ENCODE measurements at regions not wholly inside any gene's neighbourhood (a gene's known extent, or its start where the extent isn't known, plus 50 kb on each side); places are given as distances from the start of the nearest gene placed in this dataset.
A peak's percentile ranks its signal among the peaks of the same experiment; 100 is the strongest.
"Not testable (repeated sequence)": the region's sequence is repeated elsewhere in the genome, so short reads cannot be mapped to it uniquely, and the experiment has no call there.

DNA sequence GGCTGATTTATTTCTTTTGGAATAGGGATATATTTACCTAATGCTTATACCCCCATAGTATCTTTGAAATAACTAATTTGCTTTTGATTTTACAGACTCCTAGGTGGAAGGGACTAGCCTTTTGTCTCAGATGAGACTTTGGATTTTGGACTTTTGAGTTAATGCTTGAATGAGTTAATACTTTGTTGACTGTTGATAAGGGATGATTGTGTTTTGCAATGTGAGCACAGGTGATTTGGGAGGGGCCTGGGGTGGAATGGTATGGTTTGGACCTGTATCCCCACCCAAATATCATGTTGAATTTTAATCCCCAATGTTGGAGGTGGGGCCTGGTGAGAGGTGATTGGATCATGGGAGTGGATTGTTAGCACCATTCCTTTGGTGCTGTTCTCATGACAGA lies 117.4 kb upstream of the ZC4H2 start:
- Histone ChIP-seq H3K27ac (no peak overlapping the region), H3K27me3 (no peaks in the 10 kb centered on the region), H3K4me3 (ENCODE audit: low read depth in 1 of 2, low read length in 1 of 2) (no peak overlapping the region), H3K9me3 (no peaks in the 10 kb centered on the region), H3K36me3 (no peaks in the 10 kb centered on the region), H3K4me1 (ENCODE audit: control insufficient read depth in 1 of 2, insufficient read depth in 1 of 2, low read depth in 1 of 2, low read length in 1 of 2) (no peaks in the 10 kb centered on the region)
- TF ChIP-seq, protein P1, sequence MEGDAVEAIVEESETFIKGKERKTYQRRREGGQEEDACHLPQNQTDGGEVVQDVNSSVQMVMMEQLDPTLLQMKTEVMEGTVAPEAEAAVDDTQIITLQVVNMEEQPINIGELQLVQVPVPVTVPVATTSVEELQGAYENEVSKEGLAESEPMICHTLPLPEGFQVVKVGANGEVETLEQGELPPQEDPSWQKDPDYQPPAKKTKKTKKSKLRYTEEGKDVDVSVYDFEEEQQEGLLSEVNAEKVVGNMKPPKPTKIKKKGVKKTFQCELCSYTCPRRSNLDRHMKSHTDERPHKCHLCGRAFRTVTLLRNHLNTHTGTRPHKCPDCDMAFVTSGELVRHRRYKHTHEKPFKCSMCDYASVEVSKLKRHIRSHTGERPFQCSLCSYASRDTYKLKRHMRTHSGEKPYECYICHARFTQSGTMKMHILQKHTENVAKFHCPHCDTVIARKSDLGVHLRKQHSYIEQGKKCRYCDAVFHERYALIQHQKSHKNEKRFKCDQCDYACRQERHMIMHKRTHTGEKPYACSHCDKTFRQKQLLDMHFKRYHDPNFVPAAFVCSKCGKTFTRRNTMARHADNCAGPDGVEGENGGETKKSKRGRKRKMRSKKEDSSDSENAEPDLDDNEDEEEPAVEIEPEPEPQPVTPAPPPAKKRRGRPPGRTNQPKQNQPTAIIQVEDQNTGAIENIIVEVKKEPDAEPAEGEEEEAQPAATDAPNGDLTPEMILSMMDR (IDR thresholded peaks at IDR 0.05), result no peak

DNA sequence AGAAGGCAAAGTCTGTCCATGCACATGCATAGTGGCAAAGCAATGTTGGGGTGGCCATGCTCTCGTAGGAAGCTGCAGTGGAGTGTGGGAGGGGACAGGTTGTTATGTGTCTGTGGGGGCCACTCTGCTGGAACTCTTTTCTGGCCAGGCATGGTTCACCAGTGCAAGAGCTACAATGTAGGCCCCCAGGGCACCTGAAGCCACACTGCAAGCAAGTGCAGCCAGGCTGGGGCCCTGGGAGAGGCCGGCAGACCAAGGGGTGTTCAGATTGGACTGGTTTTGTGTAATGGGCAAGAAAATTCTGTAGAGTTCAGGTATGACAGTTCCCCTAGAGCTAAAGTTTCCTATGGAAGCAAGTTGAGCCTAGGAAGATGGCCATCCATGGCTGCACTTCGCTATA lies 97.0 kb upstream of the ZC4H2 start:
- Histone ChIP-seq H3K4me3 (ENCODE audit: low read depth in 1 of 2, low read length in 1 of 2) (no peak overlapping the region), H3K4me1 (ENCODE audit: control insufficient read depth in 1 of 2, insufficient read depth in 1 of 2, low read depth in 1 of 2, low read length in 1 of 2) (no peaks in the 10 kb centered on the region), H3K27me3 (no peaks in the 10 kb centered on the region), H3K27ac (no peak overlapping the region), H3K36me3 (no peaks in the 10 kb centered on the region), H3K9me3 (no peaks in the 10 kb centered on the region)
- TF ChIP-seq, protein P1 (IDR thresholded peaks at IDR 0.05), result no peak

DNA sequence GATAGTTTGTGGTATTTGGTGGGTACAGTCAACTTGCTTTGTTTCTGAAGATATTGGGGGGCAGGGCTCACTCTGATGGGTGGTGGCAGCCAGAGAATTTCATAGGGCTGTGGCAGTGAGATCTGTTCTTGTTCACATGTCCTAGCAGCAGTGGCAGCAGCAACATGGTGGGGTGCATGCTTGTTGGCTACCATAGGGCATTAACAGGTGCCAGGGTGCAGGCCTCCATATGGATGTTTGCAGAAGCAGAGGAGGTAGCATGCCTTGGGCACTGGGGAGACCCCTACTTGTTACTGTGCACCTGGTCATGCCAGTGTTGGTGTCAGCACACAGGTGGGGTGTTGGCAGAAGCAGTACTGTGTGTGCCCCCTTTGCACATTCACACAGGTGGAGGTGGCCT lies 96.3 kb upstream of the ZC4H2 start:
- TF ChIP-seq, protein P1 (IDR thresholded peaks at IDR 0.05), result no peak
- H3K27me3 ChIP-seq, result no peaks in the 10 kb centered on the region
- H3K4me1 ChIP-seq (ENCODE audit: control insufficient read depth in 1 of 2, insufficient read depth in 1 of 2, low read depth in 1 of 2, low read length in 1 of 2), result no peaks in the 10 kb centered on the region
- H3K27ac ChIP-seq, result no peak overlapping the region
- no peak overlapping the region for H3K4me3 ChIP-seq (ENCODE audit: low read depth in 1 of 2, low read length in 1 of 2)
- no peaks in the 10 kb centered on the region for H3K9me3 ChIP-seq
- H3K36me3 ChIP-seq, result no peaks in the 10 kb centered on the region

DNA sequence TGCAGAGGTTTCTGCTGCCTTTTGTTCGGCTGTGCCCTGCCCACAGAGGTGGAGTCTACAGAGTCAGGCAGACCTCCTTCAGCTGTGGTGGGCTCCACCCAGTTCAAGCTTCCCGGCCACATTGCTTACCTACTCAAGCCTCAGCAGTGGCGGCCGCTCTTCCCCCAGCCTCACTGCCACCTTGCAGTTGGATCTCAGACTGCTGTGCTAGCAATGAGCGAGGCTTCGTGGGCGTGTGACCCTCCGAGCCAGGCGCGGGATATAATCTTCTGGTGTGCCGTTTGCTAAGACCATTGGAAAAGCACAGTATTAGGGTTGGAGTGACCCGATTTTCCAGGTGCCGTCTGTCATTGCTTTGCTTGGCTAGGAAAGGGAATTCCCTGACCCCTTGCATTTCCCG lies 82.4 kb upstream of the ZC4H2 start:
- H3K27ac ChIP-seq; H3K4me1 ChIP-seq (ENCODE audit: control insufficient read depth in 1 of 2, insufficient read depth in 1 of 2, low read depth in 1 of 2, low read length in 1 of 2); H3K4me3 ChIP-seq (ENCODE audit: low read depth in 1 of 2, low read length in 1 of 2); H3K27me3 ChIP-seq; H3K36me3 ChIP-seq; H3K9me3 ChIP-seq: not testable (repeated sequence)

DNA sequence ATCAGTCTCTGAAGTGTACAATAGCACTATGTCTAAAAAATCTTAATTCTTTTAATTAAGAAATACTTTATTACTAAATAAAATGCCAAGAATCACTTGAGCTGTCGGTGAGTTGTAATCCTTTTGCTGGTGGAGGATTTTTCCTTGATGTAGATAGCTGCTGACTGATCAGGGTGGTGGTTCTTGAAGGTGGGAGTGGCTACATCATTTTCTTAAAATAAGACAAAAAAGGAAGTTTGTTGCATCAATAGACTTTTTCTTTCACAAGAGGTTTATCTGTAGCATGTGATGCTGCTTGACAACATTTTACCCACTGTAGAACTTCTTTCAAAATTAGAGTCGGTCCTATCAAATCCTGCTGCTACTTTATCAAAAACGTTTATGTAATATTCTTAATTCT lies 68.8 kb upstream of the ZC4H2 start:
- Histone ChIP-seq H3K36me3 (no peaks in the 10 kb centered on the region), H3K9me3 (no peaks in the 10 kb centered on the region), H3K27ac (no peak overlapping the region), H3K27me3 (no peaks in the 10 kb centered on the region), H3K4me1 (ENCODE audit: control insufficient read depth in 1 of 2, insufficient read depth in 1 of 2, low read depth in 1 of 2, low read length in 1 of 2) (no peaks in the 10 kb centered on the region), H3K4me3 (ENCODE audit: low read depth in 1 of 2, low read length in 1 of 2) (no peak overlapping the region)
- TF ChIP-seq, protein P1 (IDR thresholded peaks at IDR 0.05), result no peak

DNA sequence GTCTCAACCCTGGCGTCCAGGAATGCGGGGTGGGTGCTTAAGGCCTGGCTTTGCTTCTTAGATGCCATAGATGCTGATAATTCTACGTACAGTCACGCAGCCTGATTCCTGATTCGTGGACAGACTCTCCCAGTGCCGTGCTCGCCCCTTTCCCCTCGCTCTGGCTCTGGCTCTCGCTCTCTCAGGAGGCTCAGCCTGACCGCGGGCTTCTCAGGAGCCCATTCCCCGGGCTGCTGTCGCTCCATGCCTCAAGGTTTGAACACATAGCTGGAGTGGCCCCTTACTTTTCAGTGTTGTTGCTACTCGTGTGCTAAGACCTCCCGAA lies 59.2 kb upstream of the ZC4H2 start:
- peak overlapping the region in 1 of 2 experiments; percentile 7 for H3K4me3 ChIP-seq (ENCODE audit: low read depth in 1 of 2, low read length in 1 of 2)
- no peak overlapping the region for H3K27ac ChIP-seq

More for the DNA sequence above, 59.2 kb upstream of the ZC4H2 start:
- H3K36me3 ChIP-seq, result no peaks in the 10 kb centered on the region
- no peaks in the 10 kb centered on the region for H3K9me3 ChIP-seq
- peaks cover 0 to 3% of the 10 kb centered on the region in 2 experiments for H3K4me1 ChIP-seq (ENCODE audit: control insufficient read depth in 1 of 2, insufficient read depth in 1 of 2, low read depth in 1 of 2, low read length in 1 of 2)
- TF ChIP-seq, protein P1 (IDR thresholded peaks at IDR 0.05), result no peak
- peaks cover 25% of the 10 kb centered on the region for H3K27me3 ChIP-seq
